GM12865 (cell line): ENCODE measurements at regions not wholly inside any gene's neighbourhood (a gene's known extent, or its start where the extent isn't known, plus 50 kb on each side); places are given as distances from the start of the nearest gene placed in this dataset.

Experiments used
- DNase-seq: peaks from one replicate; pipeline ENCODE4 v3.0.0; 2010; ENCODE audit warnings: low read depth
- H3K4me3 ChIP-seq: 2 replicates; pipeline ENCODE4 v1.5.1; 2011; ENCODE audit warnings: mild to moderate bottlenecking, low read depth, low read length, control low read depth
- CTCF ChIP-seq: IDR thresholded peaks from 2 replicates; pipeline ENCODE4 v1.5.1; 2011; ENCODE audit warnings: low read length, control low read depth, low read depth, inconsistent platforms; ENCODE audit not compliant: insufficient read depth; ENCODE audit errors: missing control alignments

GRCh38 chr21:23475281-23476219 lies 2131.7 kb downstream of the MRPL39 start:
- no peak overlapping the region for H3K4me3 ChIP-seq
- no peak for TF ChIP-seq CTCF
- no peak for DNase-seq

- DNase-seq: no peak
- no peak for TF ChIP-seq CTCF
- no peak overlapping the region for H3K4me3 ChIP-seq
Measured at GRCh38 chr21:23471877-23472276, 2135.4 kb downstream of the MRPL39 start.

GRCh38 chr21:23463365-23463764 lies 2143.9 kb downstream of the MRPL39 start:
- no peak for DNase-seq
- no peak for TF ChIP-seq CTCF
- no peak overlapping the region for H3K4me3 ChIP-seq

GRCh38 chr21:23455676-23456075 lies 2151.6 kb downstream of the MRPL39 start:
- TF ChIP-seq CTCF: no peak

DNA sequence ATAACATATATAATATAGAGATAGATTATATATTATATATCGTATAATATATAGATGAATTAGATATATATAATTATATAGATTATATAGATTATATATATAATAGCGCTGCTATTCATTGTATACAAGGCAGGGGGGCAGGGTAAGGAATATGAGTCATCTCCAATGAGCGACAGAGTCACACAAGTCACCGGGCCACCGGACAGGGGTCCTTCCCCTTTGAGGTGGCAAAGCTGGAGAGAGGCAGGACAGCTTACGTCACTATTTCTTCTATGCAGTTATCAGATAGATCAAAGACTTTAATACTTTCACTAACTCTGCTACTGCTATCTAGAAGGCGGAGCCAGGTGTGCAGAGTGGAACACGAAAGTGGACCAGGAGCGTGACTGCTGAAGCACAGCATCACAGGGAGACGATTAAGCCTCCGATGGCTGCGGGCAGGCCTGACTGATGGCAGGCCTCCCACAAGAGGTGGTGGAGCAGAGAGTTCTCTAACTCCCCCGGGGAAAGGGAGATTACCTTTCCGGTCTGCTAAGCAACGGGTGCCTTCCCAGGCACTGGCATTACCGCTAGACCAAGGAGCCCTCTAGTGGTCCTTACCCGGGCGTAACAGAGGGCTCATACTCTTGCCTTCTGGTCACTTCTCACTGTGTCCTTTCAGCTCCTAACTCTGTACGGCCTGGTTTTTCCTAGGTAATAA lies 2154.7 kb downstream of the MRPL39 start:
- TF ChIP-seq CTCF: peak; percentile 37
- peak overlapping the region; percentile 47 for H3K4me3 ChIP-seq
- DNase-seq: peak; percentile 60

More at GRCh38 chr21:23455676-23456075, 2151.6 kb downstream of the MRPL39 start:
- DNase-seq: no peak
- no peak overlapping the region for H3K4me3 ChIP-seq

DNA sequence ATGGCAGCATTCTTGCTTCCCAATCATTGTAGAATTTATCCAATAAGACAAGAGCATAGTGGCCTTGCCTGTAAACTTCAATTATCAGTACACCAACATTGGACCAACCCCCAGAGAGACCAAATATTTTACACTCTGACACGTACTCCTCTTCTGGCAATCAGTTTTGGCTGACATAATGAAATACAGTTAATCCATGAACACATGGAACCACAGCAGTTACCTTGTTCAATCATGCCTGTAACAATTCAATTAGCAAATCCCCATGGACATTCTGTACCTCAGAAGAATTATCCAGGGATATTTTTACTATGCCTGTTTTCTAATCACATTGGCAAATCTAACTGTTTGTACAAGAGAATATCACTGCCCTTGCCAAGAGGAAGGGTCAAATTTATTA lies 2162.0 kb downstream of the MRPL39 start:
- DNase-seq: no peak
- TF ChIP-seq CTCF: no peak
- no peak overlapping the region for H3K4me3 ChIP-seq
